Mesenchymal stem cell (in vitro differentiated cells and primary cell): ENCODE measurements at regions not wholly inside any gene's neighbourhood (a gene's known extent, or its start where the extent isn't known, plus 50 kb on each side); places are given as distances from the start of the nearest gene placed in this dataset.

Experiments used
- DNase-seq: peaks from one replicate; pipeline ENCODE4 v3.0.0-alpha.2; 2013
- H2AFZ ChIP-seq: one replicate; pipeline ENCODE4 v1.6.1; 2013; ENCODE audit warnings: low read depth, mild to moderate bottlenecking, control low read depth, inconsistent platforms, low read length, moderate library complexity
- H2AK5ac ChIP-seq: 2 replicates; pipeline ENCODE4 v1.6.1; 2013; ENCODE audit warnings: low read length, moderate library complexity, mild to moderate bottlenecking, inconsistent platforms; ENCODE audit not compliant: severe bottlenecking
- H2BK120ac ChIP-seq: one replicate; pipeline ENCODE4 v1.6.1; 2013; ENCODE audit warnings: low read depth, mild to moderate bottlenecking, inconsistent platforms, low read length, moderate library complexity
- H2BK12ac ChIP-seq, 2 experiments: one replicate each; pipeline ENCODE4 v1.6.1; 2013; ENCODE audit warnings: inconsistent platforms in 2 of 2, low read length in 2 of 2, mild to moderate bottlenecking in 2 of 2, moderate library complexity in 2 of 2, control low read depth in 1 of 2
- H2BK15ac ChIP-seq: one replicate; pipeline ENCODE4 v1.6.1; 2013; ENCODE audit warnings: mild to moderate bottlenecking, low read depth, inconsistent platforms; ENCODE audit not compliant: poor library complexity, severe bottlenecking
- H2BK5ac ChIP-seq: 2 replicates; pipeline ENCODE4 v1.6.1; 2013; ENCODE audit warnings: low read depth, mild to moderate bottlenecking, low read length, control low read depth, inconsistent platforms; ENCODE audit not compliant: poor library complexity, severe bottlenecking
- H3K14ac ChIP-seq, 2 experiments: one replicate each; pipeline ENCODE4 v1.6.1; 2013; ENCODE audit warnings: inconsistent platforms in 2 of 2, low read length in 2 of 2, control low read depth in 1 of 2, mild to moderate bottlenecking in 1 of 2, moderate library complexity in 1 of 2
- H3K18ac ChIP-seq, 2 experiments: one replicate each; pipeline ENCODE4 v1.6.1; 2013; ENCODE audit warnings: inconsistent platforms in 2 of 2, low read length in 2 of 2, control low read depth in 1 of 2, low read depth in 1 of 2, mild to moderate bottlenecking in 1 of 2
- H3K23ac ChIP-seq, 2 experiments: one replicate each; pipeline ENCODE4 v1.6.1; 2013; ENCODE audit warnings: inconsistent platforms in 2 of 2, low read length in 2 of 2, mild to moderate bottlenecking in 2 of 2, moderate library complexity in 2 of 2, control low read depth in 1 of 2
- H3K27ac ChIP-seq: 2 replicates; pipeline ENCODE4 v1.5.1; 2013; ENCODE audit warnings: mild to moderate bottlenecking, moderate library complexity, low read length, control low read depth, inconsistent platforms; ENCODE audit not compliant: poor library complexity, severe bottlenecking
- H3K27me3 ChIP-seq, 2 experiments: 2 replicates each; pipeline versions ENCODE4 v1.6.1 to v1.7.0; 2013; ENCODE audit warnings: low read length in 2 of 2, mild to moderate bottlenecking in 2 of 2, moderate library complexity in 2 of 2, control low read depth in 1 of 2, inconsistent platforms in 1 of 2; ENCODE audit not compliant: control insufficient read depth in 1 of 2, insufficient read depth in 1 of 2
- H3K36me3 ChIP-seq, 2 experiments: 2 replicates each; pipeline versions ENCODE4 v1.6.1 to v1.7.0; 2013; ENCODE audit warnings: low read length in 2 of 2, control low read depth in 1 of 2, inconsistent platforms in 1 of 2, low read depth in 1 of 2, mild to moderate bottlenecking in 1 of 2; ENCODE audit not compliant: insufficient read depth in 2 of 2, control insufficient read depth in 1 of 2
- H3K4ac ChIP-seq, 2 experiments: one replicate each; pipeline ENCODE4 v1.6.1; 2013; ENCODE audit warnings: inconsistent platforms in 2 of 2, low read length in 2 of 2, mild to moderate bottlenecking in 2 of 2, moderate library complexity in 2 of 2, control low read depth in 1 of 2, low read depth in 1 of 2
- H3K4me1 ChIP-seq: 2 replicates; pipeline ENCODE4 v1.6.1; 2013; ENCODE audit warnings: low read depth, low read length, control low read depth; ENCODE audit not compliant: control insufficient read depth, insufficient read depth
- H3K4me2 ChIP-seq: 2 replicates; pipeline ENCODE4 v1.6.1; 2013; ENCODE audit warnings: low read length, mild to moderate bottlenecking, inconsistent platforms; ENCODE audit not compliant: poor library complexity, severe bottlenecking
- H3K4me3 ChIP-seq, 2 experiments: 2 replicates each; pipeline versions ENCODE4 v1.5.1 to v1.7.0; 2013; ENCODE audit warnings: low read length in 2 of 2, mild to moderate bottlenecking in 2 of 2, control low read depth in 1 of 2, low read depth in 1 of 2; ENCODE audit not compliant: insufficient read depth in 1 of 2
- H3K79me1 ChIP-seq: replicated peaks from 2 replicates; pipeline ENCODE4 v1.6.1; 2013; ENCODE audit warnings: mild to moderate bottlenecking, control low read depth, low read length, inconsistent platforms; ENCODE audit not compliant: poor library complexity, severe bottlenecking
- H3K9ac ChIP-seq: 2 replicates; pipeline ENCODE4 v1.7.0; 2013; ENCODE audit warnings: mild to moderate bottlenecking, low read length, moderate library complexity
- H3K9me3 ChIP-seq: 2 replicates; pipeline ENCODE4 v1.7.0; 2013; ENCODE audit warnings: mild to moderate bottlenecking, low read length; ENCODE audit not compliant: control insufficient read depth
- H4K8ac ChIP-seq: one replicate; pipeline ENCODE4 v1.6.1; 2013; ENCODE audit warnings: inconsistent platforms, mild to moderate bottlenecking, low read length, moderate library complexity
- H4K91ac ChIP-seq: one replicate; pipeline ENCODE4 v1.6.1; 2013; ENCODE audit warnings: mild to moderate bottlenecking, low read length, inconsistent platforms
- WGBS: methylation state at CpG from one replicate; pipeline ENCODE4 v1.1.7; 2013; ENCODE audit warnings: mixed read lengths; 5-methylcytosine and 5-hydroxymethylcytosine counted together

DNA sequence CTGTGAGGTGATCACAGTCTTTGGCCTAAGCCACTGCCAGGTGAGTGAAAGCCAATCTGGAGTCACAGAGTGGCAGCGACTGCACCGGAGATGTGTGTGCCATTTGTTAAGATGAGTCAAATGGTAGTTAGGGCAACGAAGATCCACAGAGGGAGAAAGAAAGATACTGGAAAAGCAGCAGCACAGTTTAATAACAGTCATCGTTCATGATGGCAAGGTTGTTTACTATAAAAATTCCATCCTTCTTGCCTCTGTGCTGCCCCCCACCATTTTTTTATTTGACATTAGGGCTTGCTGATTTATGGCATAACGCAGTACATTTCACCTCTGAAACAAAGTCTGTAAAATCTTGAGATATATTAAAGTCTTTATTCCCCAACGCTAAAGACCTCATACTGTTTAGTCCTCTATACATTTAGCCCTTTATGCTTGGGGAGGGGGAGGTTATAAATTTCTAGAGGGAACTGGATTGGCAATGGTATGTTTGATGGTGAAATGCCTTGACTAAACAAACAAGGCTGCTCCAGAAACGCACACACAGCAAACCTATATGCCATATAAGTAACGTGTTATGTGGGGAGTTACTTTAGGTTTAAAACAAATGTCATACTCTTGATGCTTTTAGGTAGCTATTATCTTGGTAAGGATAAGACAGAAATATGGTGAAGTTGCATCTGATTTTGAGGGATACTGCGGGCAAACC is 55.8 kb upstream of the ABL1 start:
- no peak overlapping the region for H2BK120ac ChIP-seq
- H3K14ac ChIP-seq: no peak overlapping the region
- H3K79me1 ChIP-seq: peaks cover 14% of the 10 kb centered on the region
- H4K91ac ChIP-seq: no peak overlapping the region
- H3K27ac ChIP-seq: no peak overlapping the region
- H2BK15ac ChIP-seq: no peak overlapping the region
- H3K36me3 ChIP-seq: no peaks in the 10 kb centered on the region
- no peak overlapping the region for H3K23ac ChIP-seq
- 33% methylated on average over 5 of the region's 9 CpGs for whole genome bisulfite sequencing
- peak overlapping the region in 1 of 2 experiments; percentile 67 for H3K4ac ChIP-seq
- peak overlapping the region in 1 of 2 experiments; percentile 13 for H3K4me3 ChIP-seq
- no peak overlapping the region for H3K4me2 ChIP-seq
- H3K4me1 ChIP-seq: peaks cover 13% of the 10 kb centered on the region
- H3K27me3 ChIP-seq: no peaks in the 10 kb centered on the region
- peak; percentile 75 for DNase-seq
- H4K8ac ChIP-seq: no peak overlapping the region
- peaks cover 7% of the 10 kb centered on the region for H3K9me3 ChIP-seq
- peak overlapping the region in 1 of 2 experiments; percentile 83 for H2BK12ac ChIP-seq
- no peak overlapping the region for H2AK5ac ChIP-seq
- H3K9ac ChIP-seq: peak overlapping the region; percentile 95
- no peak overlapping the region for H2AFZ ChIP-seq
- H2BK5ac ChIP-seq: no peak overlapping the region
- peak overlapping the region; percentile 87 to 91 for H3K18ac ChIP-seq

- Histone ChIP-seq H3K9me3 (peaks cover under 1% of the 10 kb centered on the region), H3K36me3 (peaks cover 0 to 3% of the 10 kb centered on the region in 2 experiments), H3K27me3 (no peaks in the 10 kb centered on the region), H3K23ac (no peak overlapping the region), H3K79me1 (peaks cover 20% of the 10 kb centered on the region), H3K4me2 (no peak overlapping the region), H3K4ac (peak overlapping the region in 1 of 2 experiments; percentile 44), H4K91ac (peak overlapping the region; percentile 6), H3K9ac (peak overlapping the region; percentile 95), H4K8ac (peak overlapping the region; percentile 7), H3K27ac (no peak overlapping the region), H2BK12ac (peak overlapping the region in 1 of 2 experiments; percentile 9), H3K4me1 (peaks cover 16% of the 10 kb centered on the region), H2BK5ac (no peak overlapping the region), H3K4me3 (peak overlapping the region in 1 of 2 experiments; percentile 75), H3K18ac (peak overlapping the region; percentile 18 to 64), H2BK15ac (no peak overlapping the region), H3K14ac (no peak overlapping the region), H2AFZ (no peak overlapping the region), H2AK5ac (peak overlapping the region; percentile 36), H2BK120ac (no peak overlapping the region)
- no peak for DNase-seq
- 79% methylated on average over 2 of the region's 4 CpGs for WGBS
These were observed 54.6 kb upstream of the ABL1 start for GRCh38 chr9:130780415-130780814.

DNA sequence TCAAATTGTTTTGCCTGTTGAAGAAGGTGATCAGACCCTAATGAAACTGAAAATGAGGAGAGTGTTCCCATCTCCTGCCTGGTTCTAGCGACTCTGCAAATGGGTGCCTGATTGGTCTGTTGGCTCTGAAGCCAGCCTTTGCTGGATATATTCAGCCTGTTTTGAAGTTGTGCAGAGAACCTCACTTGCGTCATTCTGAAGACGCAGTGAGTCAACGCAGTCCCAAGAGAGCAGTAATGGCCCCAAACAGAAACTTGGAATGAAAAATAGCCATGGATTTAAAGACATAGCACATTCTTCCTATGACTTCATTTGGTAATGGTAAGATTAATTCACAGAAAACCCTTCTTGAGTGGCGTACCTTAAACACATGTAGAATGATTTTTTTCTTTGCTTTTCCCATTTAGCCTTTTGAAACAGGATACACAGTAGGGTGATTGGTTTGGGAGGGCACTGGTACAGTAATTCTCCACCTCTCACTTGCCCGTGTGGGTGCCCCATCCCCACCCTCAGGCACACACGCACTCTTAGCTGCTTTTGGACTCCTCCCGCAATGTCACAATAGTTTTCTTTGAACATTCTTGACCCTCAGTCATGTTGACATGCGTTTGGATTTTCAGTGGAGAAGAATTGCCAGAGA is 54.1 kb upstream of the ABL1 start:
- peak overlapping the region; percentile 49 for H3K4me2 ChIP-seq
- peak overlapping the region in 1 of 2 experiments; percentile 24 for H3K4ac ChIP-seq
- 1% methylated on average over 6 of the region's 9 CpGs for WGBS
- H4K8ac ChIP-seq: no peak overlapping the region
- no peaks in the 10 kb centered on the region for H3K27me3 ChIP-seq
- peak overlapping the region; percentile 75 for H2AK5ac ChIP-seq
- DNase-seq: peak; percentile 99
- no peak overlapping the region for H2BK15ac ChIP-seq
- H3K9ac ChIP-seq: peak overlapping the region; percentile 95
- H3K79me1 ChIP-seq: peaks cover 22% of the 10 kb centered on the region
- H3K27ac ChIP-seq: peak overlapping the region; percentile 22
- H2AFZ ChIP-seq: no peak overlapping the region
- peak overlapping the region; percentile 77 for H4K91ac ChIP-seq
- peak overlapping the region in 1 of 2 experiments; percentile 75 for H3K4me3 ChIP-seq
- no peak overlapping the region for H2BK5ac ChIP-seq
- no peak overlapping the region for H3K23ac ChIP-seq
- H2BK12ac ChIP-seq: peak overlapping the region in 1 of 2 experiments; percentile 45
- no peak overlapping the region for H3K14ac ChIP-seq
- peaks cover 16% of the 10 kb centered on the region for H3K4me1 ChIP-seq
- peaks cover 0 to 3% of the 10 kb centered on the region in 2 experiments for H3K36me3 ChIP-seq
- no peaks in the 10 kb centered on the region for H3K9me3 ChIP-seq
- H3K18ac ChIP-seq: peak overlapping the region; percentile 38 to 54
- H2BK120ac ChIP-seq: no peak overlapping the region

GRCh38 chr9:130781569-130781968 is 53.5 kb upstream of the ABL1 start:
- H2BK15ac ChIP-seq: no peak overlapping the region
- H3K36me3 ChIP-seq: peaks cover 0 to 3% of the 10 kb centered on the region in 2 experiments
- no peak overlapping the region for H3K4ac ChIP-seq
- H2BK12ac ChIP-seq: no peak overlapping the region
- H4K91ac ChIP-seq: no peak overlapping the region
- no peak overlapping the region for H3K23ac ChIP-seq
- no CpG with 5 or more reads among the region's 1 CpG for WGBS
- H3K4me1 ChIP-seq: peaks cover 13% of the 10 kb centered on the region
- no peak for DNase-seq
- no peak overlapping the region for H3K18ac ChIP-seq
- no peak overlapping the region for H3K27ac ChIP-seq
- H3K14ac ChIP-seq: no peak overlapping the region
- H3K9me3 ChIP-seq: no peaks in the 10 kb centered on the region
- no peak overlapping the region for H2AFZ ChIP-seq
- peak overlapping the region; percentile 95 for H3K9ac ChIP-seq
- H2AK5ac ChIP-seq: no peak overlapping the region
- H4K8ac ChIP-seq: no peak overlapping the region
- H3K27me3 ChIP-seq: no peaks in the 10 kb centered on the region
- H3K79me1 ChIP-seq: peaks cover 26% of the 10 kb centered on the region
- H3K4me3 ChIP-seq: peak overlapping the region in 1 of 2 experiments; percentile 75
- H3K4me2 ChIP-seq: no peak overlapping the region
- H2BK5ac ChIP-seq: no peak overlapping the region
- H2BK120ac ChIP-seq: no peak overlapping the region
